GM23338 (cell line): ENCODE measurements at regions not wholly inside any gene's neighbourhood (a gene's known extent, or its start where the extent isn't known, plus 50 kb on each side); places are given as distances from the start of the nearest gene placed in this dataset.

ENCODE experiments used
- CTCF ChIP-seq, 2 experiments: fragments of 200-600 bp in 1 of 2; sonication (generic) in 1 of 2; conservative IDR thresholded peaks; 2 replicates each; pipeline versions ENCODE4 v1.5.1 to v1.6.1; 2016 to 2017; ENCODE audit warnings: antibody characterized with exemption in 2 of 2, low read depth in 2 of 2, mild to moderate bottlenecking in 2 of 2, moderate library complexity in 1 of 2
- EZH2phosphoT487 ChIP-seq: fragments of 200-600 bp; sonication (generic); IDR thresholded peaks from one replicate; pipeline ENCODE4 v1.8.1; 2018; ENCODE audit warnings: antibody characterized with exemption; ENCODE audit not compliant: unreplicated experiment
- JUNB ChIP-seq: IDR thresholded peaks from one replicate; pipeline ENCODE4 v1.6.1; 2016; ENCODE audit warnings: antibody characterized with exemption; ENCODE audit not compliant: unreplicated experiment
- NANOG ChIP-seq: IDR thresholded peaks from 2 replicates; pipeline ENCODE4 v1.6.1; 2016; ENCODE audit warnings: antibody characterized with exemption, borderline replicate concordance
- POLR2AphosphoS5 ChIP-seq: IDR thresholded peaks from 2 replicates; pipeline ENCODE4 v1.6.1; 2016; ENCODE audit warnings: antibody characterized with exemption, low read depth
- ZNF331 ChIP-seq: fragments of 250-450 bp; sonication (Bioruptor Pico); IDR thresholded peaks from 2 replicates; pipeline ENCODE4 v1.5.0; 2020; ENCODE audit warnings: low read depth, mild to moderate bottlenecking, moderate library complexity

DNA sequence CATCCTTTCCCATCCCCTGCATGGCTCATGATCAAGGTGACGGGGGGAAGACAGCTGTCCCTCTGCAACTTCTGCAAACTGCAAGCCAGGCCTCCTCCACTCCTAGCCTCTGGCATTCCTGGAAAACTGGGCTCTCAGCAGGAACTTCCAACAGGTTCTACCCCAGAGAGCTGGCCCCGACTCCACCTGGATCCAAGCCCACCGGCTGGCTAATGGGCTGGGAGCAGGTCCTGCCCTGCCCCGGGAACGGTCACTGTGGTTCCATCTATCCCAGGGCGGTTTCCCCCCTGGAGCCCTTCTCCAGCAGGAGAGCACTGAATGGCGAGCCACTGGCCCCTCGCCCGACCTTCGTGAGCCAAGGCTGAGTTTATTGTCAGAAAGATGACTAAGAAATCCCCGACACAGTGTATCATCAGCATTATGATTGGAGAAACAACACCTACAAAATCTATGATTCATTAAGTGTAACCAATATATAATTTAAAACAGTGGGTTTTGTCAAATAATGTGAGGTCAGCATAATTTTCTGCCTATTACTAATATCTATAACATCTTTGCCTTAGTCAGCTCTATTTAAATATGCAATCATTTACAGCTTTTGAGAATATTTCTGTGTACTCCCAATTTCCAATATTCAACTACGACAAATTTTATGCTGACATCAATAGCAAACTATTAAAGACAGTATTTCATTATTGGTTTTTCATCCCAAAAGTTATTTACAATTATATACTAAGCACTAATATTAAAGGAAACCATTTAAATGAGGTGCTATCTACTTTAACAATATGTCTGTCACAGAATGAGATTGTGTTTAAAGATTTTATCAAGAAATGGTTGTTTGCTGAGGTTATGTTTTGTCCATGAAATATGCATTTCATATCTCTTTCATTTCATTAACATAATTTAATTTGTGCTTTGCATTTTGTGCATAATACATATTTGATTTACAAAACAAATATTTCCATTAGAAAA, 133.0 kb downstream of the URI1 start:
- TF ChIP-seq CTCF (conservative IDR thresholded peaks at IDR 0.05; ENCODE audit: low read depth in 2 of 2) = no peak
- no peak for TF ChIP-seq JUNB
- TF ChIP-seq POLR2AphosphoS5 = no peak
- no peak for TF ChIP-seq NANOG
- no peak for TF ChIP-seq ZNF331 (CRISPR knock-in tag)
- TF ChIP-seq EZH2phosphoT487 = no peak
